Adipocyte (in vitro differentiated cells): ENCODE measurements at regions not wholly inside any gene's neighbourhood (a gene's known extent, or its start where the extent isn't known, plus 50 kb on each side); places are given as distances from the start of the nearest gene placed in this dataset.

Experiments used
- DNase-seq: peaks from one replicate; pipeline ENCODE4 v3.0.0-alpha.2; 2015; ENCODE audit warnings: low read depth
- H3K27me3 ChIP-seq: replicated peaks from 2 replicates; pipeline ENCODE4 v1.7.0; 2013; ENCODE audit warnings: mild to moderate bottlenecking, low read length, moderate library complexity; ENCODE audit not compliant: control insufficient read depth, insufficient read depth
- H3K36me3 ChIP-seq: 2 replicates; pipeline ENCODE4 v1.7.0; 2013; ENCODE audit warnings: low read length, mild to moderate bottlenecking, moderate library complexity; ENCODE audit not compliant: control insufficient read depth, insufficient read depth, severe bottlenecking
- H3K4me1 ChIP-seq: 2 replicates; pipeline ENCODE4 v1.7.0; 2013; ENCODE audit warnings: mild to moderate bottlenecking, low read length, moderate library complexity; ENCODE audit not compliant: control insufficient read depth, insufficient read depth
- H3K4me3 ChIP-seq: 2 replicates; pipeline ENCODE4 v1.7.0; 2013; ENCODE audit warnings: mild to moderate bottlenecking, low read length, moderate library complexity
- H3K9ac ChIP-seq: 2 replicates; pipeline ENCODE4 v1.7.0; 2013; ENCODE audit warnings: mild to moderate bottlenecking, low read length, moderate library complexity
- H3K9me3 ChIP-seq: 2 replicates; pipeline ENCODE4 v1.7.0; 2013; ENCODE audit warnings: mild to moderate bottlenecking, low read length, moderate library complexity; ENCODE audit not compliant: control insufficient read depth

- peaks cover 30% of the 10 kb centered on the region for H3K27me3 ChIP-seq
- H3K4me3 ChIP-seq = no peak overlapping the region
- peaks cover 12% of the 10 kb centered on the region for H3K4me1 ChIP-seq
- H3K36me3 ChIP-seq = no peaks in the 10 kb centered on the region
- H3K9ac ChIP-seq = no peak overlapping the region
- no peak for DNase-seq
- no peaks in the 10 kb centered on the region for H3K9me3 ChIP-seq
Measured at GRCh38 chr15:69897061-69897460, 200.7 kb downstream of the TLE3 start.

DNA sequence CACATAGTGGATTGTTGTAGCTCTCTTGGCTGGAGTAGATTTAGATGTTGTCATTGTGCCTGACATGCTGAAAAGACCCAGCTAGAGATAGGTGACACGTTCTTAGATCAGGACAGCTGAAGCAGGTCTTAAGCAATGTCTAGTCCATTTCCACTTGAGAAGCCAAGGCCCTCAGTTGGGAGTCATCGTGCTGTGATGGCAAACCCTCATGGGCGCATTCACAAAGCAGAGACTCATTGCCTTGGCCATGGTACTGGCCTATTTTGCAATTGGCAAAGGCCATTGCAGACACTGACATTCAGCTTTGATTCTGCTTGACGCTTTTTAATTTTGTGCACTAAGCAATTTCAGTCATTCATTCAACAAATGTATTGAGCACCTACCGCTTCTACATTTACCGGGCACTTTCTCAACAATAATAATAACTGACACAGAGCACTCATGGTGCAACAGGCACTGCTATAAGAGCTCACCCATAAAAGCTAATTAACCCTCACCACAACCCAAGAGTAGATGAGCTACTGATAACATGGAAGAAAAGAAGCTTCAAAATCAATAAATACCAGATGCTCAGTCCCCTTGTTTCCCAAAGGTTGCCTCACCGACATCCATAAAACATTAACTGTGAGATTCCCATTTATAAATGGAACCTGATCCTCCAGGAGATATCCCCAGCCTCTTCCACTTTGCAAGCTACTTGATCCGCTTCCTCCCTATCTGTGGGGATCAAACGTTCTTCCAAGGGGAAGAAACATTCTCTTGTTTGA is 200.1 kb downstream of the TLE3 start:
- H3K36me3 ChIP-seq = no peaks in the 10 kb centered on the region
- H3K27me3 ChIP-seq = peaks cover 29% of the 10 kb centered on the region
- peaks cover 12% of the 10 kb centered on the region for H3K4me1 ChIP-seq
- no peak for DNase-seq
- H3K9me3 ChIP-seq = no peaks in the 10 kb centered on the region
- no peak overlapping the region for H3K4me3 ChIP-seq
- H3K9ac ChIP-seq = no peak overlapping the region

DNA sequence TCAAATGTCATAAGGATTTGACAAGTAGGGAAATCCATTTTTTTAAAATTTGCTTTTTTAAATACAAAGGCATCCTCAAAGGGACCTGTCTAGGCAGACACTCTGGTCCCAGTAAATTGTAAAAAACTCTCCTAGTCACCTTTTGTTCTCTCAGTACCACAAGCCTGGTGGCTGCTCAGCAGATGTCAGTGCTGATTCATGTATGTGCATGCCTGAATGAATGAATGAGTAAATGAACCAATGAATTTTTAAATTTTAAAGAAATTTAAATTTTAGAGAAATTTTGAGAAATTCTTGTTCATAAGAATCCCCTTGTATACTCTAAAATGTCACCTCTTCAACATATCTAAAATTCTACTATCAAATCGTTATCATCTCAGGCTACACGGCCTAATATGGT is 199.5 kb downstream of the TLE3 start:
- Histone ChIP-seq H3K36me3 (no peaks in the 10 kb centered on the region), H3K4me1 (peaks cover 12% of the 10 kb centered on the region), H3K4me3 (no peak overlapping the region), H3K9ac (no peak overlapping the region), H3K27me3 (peaks cover 29% of the 10 kb centered on the region), H3K9me3 (no peaks in the 10 kb centered on the region)
- DNase-seq = no peak

DNA sequence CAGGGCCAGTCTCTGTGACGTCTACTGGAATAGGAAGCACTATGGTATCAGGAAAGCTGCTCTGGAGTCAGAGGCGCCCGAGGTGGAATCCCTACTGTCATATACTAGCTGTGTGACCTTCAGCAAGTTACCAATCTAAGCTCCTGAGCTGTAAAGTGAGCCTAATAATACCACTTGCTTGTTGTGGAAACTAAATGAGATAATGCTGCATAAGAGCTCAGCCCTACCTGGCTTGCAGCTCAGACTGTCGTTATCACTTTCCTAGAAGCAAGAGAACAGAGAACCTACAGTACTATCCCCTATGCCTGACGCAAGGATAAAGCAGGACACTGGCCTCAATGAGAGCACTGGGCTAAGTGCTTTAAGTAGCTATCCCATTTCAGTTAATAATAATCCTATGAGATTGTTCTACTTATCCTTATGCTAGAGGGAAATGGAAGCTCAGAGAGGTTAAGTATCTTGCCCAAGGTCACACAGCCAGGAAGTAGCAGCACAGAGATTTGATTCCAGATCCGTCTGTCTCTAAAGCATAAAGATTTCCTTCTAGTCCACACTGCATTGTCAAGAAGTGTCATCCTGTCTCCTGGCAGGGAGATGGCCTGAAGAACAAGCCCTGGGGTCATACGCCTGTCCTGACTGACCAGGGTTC is 195.2 kb downstream of the TLE3 start:
- peaks cover 11% of the 10 kb centered on the region for H3K27me3 ChIP-seq
- H3K9ac ChIP-seq = no peak overlapping the region
- no peaks in the 10 kb centered on the region for H3K36me3 ChIP-seq
- DNase-seq = no peak
- H3K4me3 ChIP-seq = no peak overlapping the region
- H3K4me1 ChIP-seq = peaks cover 9% of the 10 kb centered on the region
- no peaks in the 10 kb centered on the region for H3K9me3 ChIP-seq

GRCh38 chr15:69903470-69904469 is 193.9 kb downstream of the TLE3 start:
- H3K9me3 ChIP-seq = no peaks in the 10 kb centered on the region
- no peaks in the 10 kb centered on the region for H3K36me3 ChIP-seq
- peaks cover 9% of the 10 kb centered on the region for H3K4me1 ChIP-seq
- peaks cover 13% of the 10 kb centered on the region for H3K27me3 ChIP-seq
- peak; percentile 75 for DNase-seq
- H3K4me3 ChIP-seq = no peak overlapping the region
- no peak overlapping the region for H3K9ac ChIP-seq

DNA sequence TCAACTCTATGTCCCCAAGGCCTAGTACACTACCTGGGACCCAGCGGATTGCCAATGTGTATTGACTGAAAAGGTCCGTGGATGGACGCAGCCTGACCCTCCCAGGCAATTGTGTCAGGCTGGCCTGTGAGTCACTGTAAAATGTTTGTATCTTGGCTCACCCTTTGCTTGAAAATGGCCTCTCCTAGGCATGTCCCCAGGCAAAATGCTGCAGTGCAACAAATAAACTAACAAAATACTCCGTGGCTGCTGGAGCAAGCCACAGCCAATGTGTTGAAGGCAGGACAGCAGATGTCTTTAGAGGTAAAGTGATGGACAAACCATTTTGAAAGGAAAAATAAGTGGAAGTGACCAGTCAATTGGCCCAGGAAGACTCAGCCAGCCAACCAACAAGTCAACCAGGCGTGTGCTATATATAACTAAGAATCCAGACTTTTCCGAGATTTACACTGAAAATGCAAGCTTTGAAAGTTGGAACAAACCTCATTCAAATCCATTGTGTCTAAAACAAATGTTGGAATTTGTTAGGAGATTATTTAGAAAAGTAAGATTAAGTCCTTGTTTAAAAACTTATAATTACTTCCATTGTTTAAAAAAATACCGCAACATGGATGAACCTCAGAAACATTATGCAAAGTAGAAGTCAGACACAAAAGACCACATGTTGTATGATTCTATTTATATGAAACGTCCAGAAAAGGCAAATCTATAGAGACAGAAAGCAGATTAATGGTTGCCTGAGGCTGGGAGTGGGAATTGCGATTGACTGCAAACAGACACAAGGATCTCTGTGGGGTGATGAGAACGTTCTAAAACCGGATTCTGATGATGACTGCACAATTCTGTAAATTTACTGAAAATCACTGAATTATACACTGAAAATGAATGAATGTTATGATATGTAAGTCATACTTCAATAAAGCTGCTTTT is 191.2 kb downstream of the TLE3 start:
- no peaks in the 10 kb centered on the region for H3K36me3 ChIP-seq
- DNase-seq = peak; percentile 57
- H3K9me3 ChIP-seq = no peaks in the 10 kb centered on the region
- H3K4me1 ChIP-seq = peaks cover 9% of the 10 kb centered on the region
- H3K9ac ChIP-seq = no peak overlapping the region
- H3K27me3 ChIP-seq = peaks cover 15% of the 10 kb centered on the region
- H3K4me3 ChIP-seq = no peak overlapping the region

- no peaks in the 10 kb centered on the region for H3K9me3 ChIP-seq
- H3K4me1 ChIP-seq = peaks cover 9% of the 10 kb centered on the region
- H3K27me3 ChIP-seq = peaks cover 28% of the 10 kb centered on the region
- H3K4me3 ChIP-seq = no peak overlapping the region
- H3K36me3 ChIP-seq = no peaks in the 10 kb centered on the region
- DNase-seq = no peak
- H3K9ac ChIP-seq = no peak overlapping the region
Measured at GRCh38 chr15:69908060-69908459, 189.7 kb downstream of the TLE3 start.

- Histone ChIP-seq H3K4me3 (no peak overlapping the region), H3K4me1 (peaks cover 4% of the 10 kb centered on the region), H3K27me3 (peaks cover 33% of the 10 kb centered on the region), H3K9me3 (no peaks in the 10 kb centered on the region), H3K36me3 (no peaks in the 10 kb centered on the region), H3K9ac (no peak overlapping the region)
- DNase-seq = no peak
Measured at GRCh38 chr15:69908590-69909420, 188.9 kb downstream of the TLE3 start.

- Histone ChIP-seq H3K36me3 (no peaks in the 10 kb centered on the region), H3K27me3 (peaks cover 41% of the 10 kb centered on the region), H3K9ac (no peak overlapping the region), H3K4me3 (no peak overlapping the region), H3K4me1 (no peaks in the 10 kb centered on the region), H3K9me3 (no peaks in the 10 kb centered on the region)
- DNase-seq = no peak
Measured at GRCh38 chr15:69909719-69910444, 187.8 kb downstream of the TLE3 start.
